SU-DHL-6 (cell line): ENCODE measurements at regions not wholly inside any gene's neighbourhood (a gene's known extent, or its start where the extent isn't known, plus 50 kb on each side); places are given as distances from the start of the nearest gene placed in this dataset.

ENCODE experiments used
- EZH2phosphoT487 ChIP-seq: fragments of 200-600 bp; sonication (generic), shearing (Covaris generic); conservative IDR thresholded peaks from 2 replicates; pipeline ENCODE4 v1.6.1; 2018; ENCODE audit warnings: mild to moderate bottlenecking, antibody characterized with exemption, low read length, moderate library complexity, mixed read lengths
- TF ChIP-seq, protein P1 (sequence below): fragments of 200-600 bp; sonication (generic); IDR thresholded peaks from one replicate; pipeline ENCODE4 v1.5.1; 2017; ENCODE audit warnings: antibody characterized with exemption, mild to moderate bottlenecking, low read length, moderate library complexity; ENCODE audit not compliant: insufficient read depth, poor library complexity, severe bottlenecking

DNA sequence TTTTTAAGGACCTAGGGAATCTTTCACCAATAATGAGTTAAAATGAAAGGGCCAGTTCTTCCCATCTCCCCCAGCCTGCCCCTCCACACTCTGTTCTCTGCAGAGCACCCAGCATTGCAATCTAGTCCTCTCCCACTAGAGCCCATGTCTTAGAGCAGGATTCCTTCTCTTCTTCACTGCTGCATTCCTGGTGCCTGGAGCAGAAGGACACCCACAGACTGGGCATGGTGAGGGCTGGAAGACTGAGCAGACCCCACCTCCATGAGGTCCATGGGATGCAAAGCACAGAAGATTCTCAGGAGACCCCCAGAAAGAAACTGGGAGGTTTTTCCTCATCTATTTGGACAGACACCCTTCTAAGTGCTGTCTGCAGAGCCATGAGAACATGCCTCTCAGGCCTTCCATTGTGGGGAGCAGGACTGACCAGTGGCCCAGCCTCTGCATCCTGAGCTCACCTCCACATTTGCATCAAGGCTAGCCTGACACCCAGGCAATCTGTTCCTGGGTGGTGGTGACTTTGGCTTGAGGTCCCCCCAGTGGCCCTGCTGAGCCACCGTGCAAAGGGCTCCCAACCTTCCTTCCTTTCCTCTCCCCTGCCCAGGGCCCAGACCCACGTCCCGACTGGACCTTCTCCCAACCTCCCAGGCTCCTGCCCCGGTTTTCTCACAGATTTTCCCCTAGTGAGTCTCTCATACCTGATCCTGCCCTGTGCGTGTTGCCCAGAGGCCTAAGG is 74.2 kb upstream of the ZNF469 start:
- TF ChIP-seq, protein P1, sequence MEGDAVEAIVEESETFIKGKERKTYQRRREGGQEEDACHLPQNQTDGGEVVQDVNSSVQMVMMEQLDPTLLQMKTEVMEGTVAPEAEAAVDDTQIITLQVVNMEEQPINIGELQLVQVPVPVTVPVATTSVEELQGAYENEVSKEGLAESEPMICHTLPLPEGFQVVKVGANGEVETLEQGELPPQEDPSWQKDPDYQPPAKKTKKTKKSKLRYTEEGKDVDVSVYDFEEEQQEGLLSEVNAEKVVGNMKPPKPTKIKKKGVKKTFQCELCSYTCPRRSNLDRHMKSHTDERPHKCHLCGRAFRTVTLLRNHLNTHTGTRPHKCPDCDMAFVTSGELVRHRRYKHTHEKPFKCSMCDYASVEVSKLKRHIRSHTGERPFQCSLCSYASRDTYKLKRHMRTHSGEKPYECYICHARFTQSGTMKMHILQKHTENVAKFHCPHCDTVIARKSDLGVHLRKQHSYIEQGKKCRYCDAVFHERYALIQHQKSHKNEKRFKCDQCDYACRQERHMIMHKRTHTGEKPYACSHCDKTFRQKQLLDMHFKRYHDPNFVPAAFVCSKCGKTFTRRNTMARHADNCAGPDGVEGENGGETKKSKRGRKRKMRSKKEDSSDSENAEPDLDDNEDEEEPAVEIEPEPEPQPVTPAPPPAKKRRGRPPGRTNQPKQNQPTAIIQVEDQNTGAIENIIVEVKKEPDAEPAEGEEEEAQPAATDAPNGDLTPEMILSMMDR = no peak
- TF ChIP-seq EZH2phosphoT487 = no peak
